H1 (cell line): ENCODE measurements at regions not wholly inside any gene's neighbourhood (a gene's known extent, or its start where the extent isn't known, plus 50 kb on each side); places are given as distances from the start of the nearest gene placed in this dataset.

Experiments used
- CTCF ChIA-PET: fragments of 300-600 bp; sonication (Branson Sonifier 250); formaldehyde crosslinking; loops from one replicate; lab custom pipeline; 2021; ENCODE audit not compliant: partially characterized antibody; lab: Charles Lee
- POLR2A ChIA-PET: fragments of 300-600 bp; sonication (Branson Sonifier 250); formaldehyde crosslinking; loops from one replicate; lab custom pipeline; 2021; ENCODE audit warnings: inconsistent platforms; ENCODE audit not compliant: partially characterized antibody; lab: Charles Lee
- DNase-seq, 2 experiments: peaks; one replicate each; pipeline versions ENCODE4 v3.0.0 to v3.0.0-alpha.2; 2010 to 2022; ENCODE audit warnings: low spot score in 2 of 2, low read depth in 1 of 2, mixed read lengths in 1 of 2
- FAIRE-seq: peaks from 2 replicates; lab custom pipeline; 2011; peaks lifted over from hg19 to GRCh38; lab: Jason Lieb, UNC
- H2AFZ ChIP-seq: 2 replicates; pipeline ENCODE4 v1.8.1; 2012; ENCODE audit warnings: low read length, inconsistent platforms
- H2AK5ac ChIP-seq: 2 replicates; pipeline ENCODE4 v1.6.1; 2013; ENCODE audit warnings: low read depth, low read length
- H2BK120ac ChIP-seq: replicated peaks from 2 replicates; pipeline ENCODE3; 2013; ENCODE audit warnings: low read depth, low read length, inconsistent platforms
- H2BK12ac ChIP-seq: 2 replicates; pipeline ENCODE4 v1.6.1; 2013; ENCODE audit warnings: low read depth, low read length
- H2BK15ac ChIP-seq: 2 replicates; pipeline ENCODE4 v1.6.1; 2013; ENCODE audit warnings: low read length
- H2BK20ac ChIP-seq: 2 replicates; pipeline ENCODE4 v1.6.1; 2013; ENCODE audit warnings: low read length
- H2BK5ac ChIP-seq: 2 replicates; pipeline ENCODE4 v1.6.1; 2013; ENCODE audit warnings: low read depth, low read length
- H3K14ac ChIP-seq: 2 replicates; pipeline ENCODE4 v1.6.1; 2013; ENCODE audit warnings: inconsistent platforms; ENCODE audit not compliant: insufficient read length
- H3K18ac ChIP-seq: 2 replicates; pipeline ENCODE4 v1.6.1; 2013; ENCODE audit warnings: low read length; ENCODE audit errors: extremely low read depth
- H3K23ac ChIP-seq: 2 replicates; pipeline ENCODE4 v1.6.1; 2013; ENCODE audit warnings: inconsistent platforms; ENCODE audit not compliant: insufficient read length
- H3K23me2 ChIP-seq: 2 replicates; pipeline ENCODE4 v1.6.1; 2013; ENCODE audit warnings: low read depth, low read length
- H3K27ac ChIP-seq: 2 replicates; pipeline ENCODE4 v1.6.1; 2011; ENCODE audit warnings: low read depth, low read length, inconsistent platforms
- H3K27me3 ChIP-seq, 4 experiments: replicated peaks in 1 of 4; 1 replicate in 1 of 4; 2 replicates in 3 of 4; pipeline versions ENCODE4 v1.6.1 to v1.8.1; 2011 to 2013; ENCODE audit warnings: low read length in 3 of 4, mild to moderate bottlenecking in 3 of 4, inconsistent platforms in 2 of 4, mixed read lengths in 2 of 4, moderate library complexity in 1 of 4; ENCODE audit not compliant: control insufficient read depth in 3 of 4, insufficient read depth in 3 of 4; ENCODE audit errors: extremely low read depth in 1 of 4
- H3K36me3 ChIP-seq, 4 experiments: 2 replicates each; pipeline versions ENCODE4 v1.6.1 to v1.8.1; 2011 to 2013; ENCODE audit warnings: mild to moderate bottlenecking in 4 of 4, low read length in 3 of 4, moderate library complexity in 2 of 4, control low read depth in 1 of 4, inconsistent platforms in 1 of 4; ENCODE audit not compliant: insufficient read depth in 4 of 4, control insufficient read depth in 2 of 4
- H3K4ac ChIP-seq: replicated peaks from 2 replicates; pipeline ENCODE3; 2013; ENCODE audit warnings: low read length, low read depth, mixed read lengths, inconsistent platforms; ENCODE audit not compliant: insufficient read length
- H3K4me1 ChIP-seq, 4 experiments: replicated peaks in 1 of 4; 1 replicate in 1 of 4; 2 replicates in 3 of 4; pipeline versions ENCODE4 v1.6.1 to v1.8.1; 2011 to 2013; ENCODE audit warnings: low read length in 3 of 4, inconsistent platforms in 2 of 4, mixed read lengths in 1 of 4; ENCODE audit not compliant: insufficient read depth in 4 of 4, control insufficient read depth in 3 of 4
- H3K4me2 ChIP-seq, 2 experiments: 2 replicates each; pipeline versions ENCODE4 v1.6.1 to v1.8.1; 2011 to 2013; ENCODE audit warnings: low read depth in 2 of 2, low read length in 2 of 2, control low read depth in 1 of 2, inconsistent platforms in 1 of 2, mild to moderate bottlenecking in 1 of 2; ENCODE audit not compliant: insufficient read depth in 1 of 2
- H3K4me3 ChIP-seq, 4 experiments: fragments of 200-600, 300-600 bp in 1 of 4; sonication (generic), shearing (Covaris generic), sonication (Bioruptor Twin) in 1 of 4; 2 replicates each; pipeline versions ENCODE4 v1.5.1 to v1.8.1; 2011 to 2016; ENCODE audit warnings: low read length in 4 of 4, low read depth in 3 of 4, control low read depth in 2 of 4, inconsistent platforms in 2 of 4, mild to moderate bottlenecking in 2 of 4, mixed read lengths in 1 of 4, moderate library complexity in 1 of 4; ENCODE audit not compliant: insufficient read depth in 2 of 4; ENCODE audit errors: extremely low read depth in 1 of 4
- H3K56ac ChIP-seq: replicated peaks from 2 replicates; pipeline ENCODE3; 2013; ENCODE audit warnings: low read depth, mild to moderate bottlenecking, mixed read lengths, low read length, inconsistent platforms; ENCODE audit not compliant: insufficient read length
- H3K79me1 ChIP-seq: 2 replicates; pipeline ENCODE4 v1.6.1; 2013; ENCODE audit warnings: low read depth, low read length, control low read depth
- H3K79me2 ChIP-seq, 2 experiments: 2 replicates each; pipeline versions ENCODE4 v1.6.1 to v1.8.1; 2012 to 2013; ENCODE audit warnings: low read length in 2 of 2, mild to moderate bottlenecking in 2 of 2, inconsistent platforms in 1 of 2; ENCODE audit not compliant: insufficient read depth in 2 of 2, control insufficient read depth in 1 of 2
- H3K9ac ChIP-seq, 4 experiments: replicated peaks in 1 of 4; 1 replicate in 1 of 4; 2 replicates in 3 of 4; pipeline versions ENCODE4 v1.6.1 to v1.8.1; 2011 to 2013; ENCODE audit warnings: low read depth in 3 of 4, low read length in 3 of 4, control low read depth in 2 of 4, mild to moderate bottlenecking in 2 of 4, moderate library complexity in 2 of 4, inconsistent platforms in 1 of 4; ENCODE audit errors: extremely low read depth in 1 of 4
- H3K9me3 ChIP-seq, 2 experiments: 2 replicates each; pipeline versions ENCODE4 v1.6.1 to v1.8.1; 2012 to 2013; ENCODE audit warnings: mild to moderate bottlenecking in 2 of 2, moderate library complexity in 2 of 2, control low read depth in 1 of 2, inconsistent platforms in 1 of 2, low read depth in 1 of 2, low read length in 1 of 2, mixed read lengths in 1 of 2; ENCODE audit not compliant: insufficient read depth in 2 of 2
- H4K20me1 ChIP-seq, 2 experiments: replicated peaks in 1 of 2; 2 replicates each; pipeline versions ENCODE3 to v1.8.1; 2011 to 2013; ENCODE audit warnings: inconsistent platforms in 2 of 2, low read length in 2 of 2, mild to moderate bottlenecking in 1 of 2; ENCODE audit not compliant: insufficient read depth in 2 of 2, control insufficient read depth in 1 of 2
- H4K5ac ChIP-seq: 2 replicates; pipeline ENCODE4 v1.6.1; 2013; ENCODE audit warnings: low read length, low read depth, mixed read lengths, inconsistent platforms; ENCODE audit not compliant: insufficient read length
- H4K8ac ChIP-seq: 2 replicates; pipeline ENCODE4 v1.8.0; 2013; ENCODE audit warnings: mild to moderate bottlenecking, moderate library complexity, low read length, inconsistent platforms; ENCODE audit not compliant: insufficient read depth; ENCODE audit errors: extremely low read depth
- H4K91ac ChIP-seq: replicated peaks from 2 replicates; pipeline ENCODE3; 2013; ENCODE audit warnings: low read length, mixed read lengths, inconsistent platforms; ENCODE audit not compliant: insufficient read length
- KDM4A ChIP-seq: IDR thresholded peaks from one replicate; pipeline ENCODE4 v1.7.1; 2012; ENCODE audit warnings: low read depth, mild to moderate bottlenecking, moderate library complexity, low read length, inconsistent platforms; ENCODE audit not compliant: severe bottlenecking
- RAD21 ChIP-seq, 2 experiments: IDR thresholded peaks in 1 of 2; conservative IDR thresholded peaks in 1 of 2; 2 replicates each; pipeline ENCODE4 v1.6.1; 2011; ENCODE audit warnings: low read depth in 2 of 2, low read length in 2 of 2, improper control_type of control experiment in 1 of 2, inconsistent platforms in 1 of 2, mild to moderate bottlenecking in 1 of 2, moderate library complexity in 1 of 2
- WGBS, 2 experiments: shearing (Covaris generic) in 1 of 2; methylation state at CpG; one replicate each; pipeline versions ENCODE4 v1.1.6 to v1.1.7; 2013 to 2015; ENCODE audit warnings: low lambda C conversion rate in 2 of 2, mixed read lengths in 2 of 2, inconsistent platforms in 1 of 2, low coverage in 1 of 2, missing lambda C conversion rate in 1 of 2; ENCODE audit not compliant: insufficient replicate concordance in 2 of 2, insufficient coverage in 1 of 2, insufficient read length in 1 of 2; ENCODE audit errors: extremely low coverage in 1 of 2, missing lambda C conversion rate in 1 of 2; 5-methylcytosine and 5-hydroxymethylcytosine counted together
- TF ChIP-seq, protein P1 (sequence below), 3 experiments: IDR thresholded peaks; 1 replicate in 2 of 3; 2 replicates in 1 of 3; pipeline versions ENCODE4 v1.5.1 to v1.6.1; 2011; ENCODE audit warnings: low read length in 3 of 3, mild to moderate bottlenecking in 3 of 3, inconsistent platforms in 2 of 3, low read depth in 1 of 3, moderate library complexity in 1 of 3; ENCODE audit not compliant: insufficient read depth in 1 of 3; ENCODE audit errors: control extremely low read depth in 1 of 3

DNA sequence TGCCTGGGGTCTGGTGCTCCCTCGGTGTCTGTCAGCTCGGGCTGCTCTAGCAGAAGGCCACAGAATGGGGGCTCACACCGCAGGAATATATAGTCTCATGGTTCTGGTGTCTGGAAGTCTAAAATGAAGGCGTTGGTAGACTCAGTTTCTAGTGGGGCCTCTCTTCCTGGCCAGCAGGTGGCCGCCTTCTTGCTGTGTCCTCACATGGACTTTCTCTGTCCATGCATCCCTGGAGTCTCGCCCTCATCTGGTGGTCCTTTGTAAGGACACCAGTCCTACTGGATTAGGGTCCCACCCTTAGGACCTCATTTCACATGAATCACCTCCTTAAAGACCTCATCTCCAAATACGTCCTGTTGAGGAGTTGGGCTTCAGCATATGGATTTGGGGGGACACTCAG lies 65.7 kb downstream of the RRM2 start:
- Histone ChIP-seq H3K4me2 (no peak overlapping the region), H3K14ac (no peak overlapping the region), H3K18ac (no peak overlapping the region), H3K27ac (no peak overlapping the region), H3K4me3 (no peak overlapping the region), H3K9me3 (0 out of 4 replicates have a peak, but pooled peaks cover 0 to 7% of the 10 kb centered on the region in 2 experiments), H3K23ac (no peak overlapping the region), H3K9ac (no peak overlapping the region), H3K56ac (no peak overlapping the region), H2AFZ (no peak overlapping the region), H2BK15ac (no peak overlapping the region), H3K36me3 (no peaks in the 10 kb centered on the region), H4K8ac (no peak overlapping the region), H4K91ac (no peak overlapping the region), H2BK20ac (no peak overlapping the region), H3K79me2 (no peaks in the 10 kb centered on the region), H2AK5ac (no peak overlapping the region), H3K23me2 (peaks cover 10% of the 10 kb centered on the region; the same call in 1 of the 2 replicates), H2BK120ac (no peak overlapping the region), H4K20me1 (peaks cover 0 to 5% of the 10 kb centered on the region in 2 experiments), H2BK5ac (no peak overlapping the region), H3K4ac (no peak overlapping the region), H3K79me1 (peaks cover 2% of the 10 kb centered on the region; the same call in 1 of the 2 replicates), H2BK12ac (no peak overlapping the region), H4K5ac (no peak overlapping the region), H3K27me3 (no peaks in the 10 kb centered on the region), H3K4me1 (no peaks in the 10 kb centered on the region)
- TF ChIP-seq, protein P1, sequence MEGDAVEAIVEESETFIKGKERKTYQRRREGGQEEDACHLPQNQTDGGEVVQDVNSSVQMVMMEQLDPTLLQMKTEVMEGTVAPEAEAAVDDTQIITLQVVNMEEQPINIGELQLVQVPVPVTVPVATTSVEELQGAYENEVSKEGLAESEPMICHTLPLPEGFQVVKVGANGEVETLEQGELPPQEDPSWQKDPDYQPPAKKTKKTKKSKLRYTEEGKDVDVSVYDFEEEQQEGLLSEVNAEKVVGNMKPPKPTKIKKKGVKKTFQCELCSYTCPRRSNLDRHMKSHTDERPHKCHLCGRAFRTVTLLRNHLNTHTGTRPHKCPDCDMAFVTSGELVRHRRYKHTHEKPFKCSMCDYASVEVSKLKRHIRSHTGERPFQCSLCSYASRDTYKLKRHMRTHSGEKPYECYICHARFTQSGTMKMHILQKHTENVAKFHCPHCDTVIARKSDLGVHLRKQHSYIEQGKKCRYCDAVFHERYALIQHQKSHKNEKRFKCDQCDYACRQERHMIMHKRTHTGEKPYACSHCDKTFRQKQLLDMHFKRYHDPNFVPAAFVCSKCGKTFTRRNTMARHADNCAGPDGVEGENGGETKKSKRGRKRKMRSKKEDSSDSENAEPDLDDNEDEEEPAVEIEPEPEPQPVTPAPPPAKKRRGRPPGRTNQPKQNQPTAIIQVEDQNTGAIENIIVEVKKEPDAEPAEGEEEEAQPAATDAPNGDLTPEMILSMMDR (IDR thresholded peaks at IDR 0.05; ENCODE audit: control extremely low read depth in 1 of 3, insufficient read depth in 1 of 3, low read depth in 1 of 3, low read length in 3 of 3): peak in 2 of 3 experiments; percentile 55 to 72; a peak in 3 of 4 replicates
- TF ChIP-seq KDM4A (no peak), RAD21 (IDR thresholded peaks at IDR 0.05 in 1 of 2, conservative IDR thresholded peaks at IDR 0.05 in 1 of 2; ENCODE audit: low read depth in 2 of 2, low read length in 2 of 2) (peak; percentile 31 to 32)
- 87% methylated on average over 7 of the region's 7 CpGs; no CpG with 5 or more reads in 1 of the 2 experiments for WGBS, 2 experiments
- no peak for DNase-seq
- no peak for FAIRE-seq
- ChIA-PET POLR2A (no interaction called here), CTCF (interaction anchor here (0.7 to 2.4 kb wide), 14 partner anchors 9 to 394 kb away, joined by 3 to 9 read pairs (median 3); no protein-coding TSS in a partner anchor)
